Spleen (tissue), 11 donors: ENCODE measurements at regions not wholly inside any gene's neighbourhood (a gene's known extent, or its start where the extent isn't known, plus 50 kb on each side); places are given as distances from the start of the nearest gene placed in this dataset.

ENCODE experiments used
- DNase-seq: peaks from one replicate; pipeline ENCODE4 v3.0.0-alpha.2; 2020
- H3K27ac ChIP-seq, 8 donors: fragments of 200-600 bp; sonication (generic) in 7 of 8; 1 replicate in 4 of 8; 2 replicates in 4 of 8; pipeline versions ENCODE4 v1.5.0 to v1.8.0; 2016 to 2021; ENCODE audit warnings: inconsistent platforms in 4 of 8, mild to moderate bottlenecking in 4 of 8, moderate library complexity in 1 of 8
- H3K27me3 ChIP-seq, 7 donors: fragments of 200-600 bp; sonication (generic) in 6 of 7; replicated peaks in 1 of 7; 1 replicate in 4 of 7; 2 replicates in 3 of 7; pipeline versions ENCODE4 v1.5.0 to v1.8.0; 2016 to 2021; ENCODE audit warnings: inconsistent platforms in 3 of 7, mild to moderate bottlenecking in 1 of 7
- H3K36me3 ChIP-seq, 6 donors: fragments of 200-600 bp; sonication (generic) in 5 of 6; 1 replicate in 4 of 6; 2 replicates in 2 of 6; pipeline versions ENCODE4 v1.5.0 to v1.8.0; 2016 to 2021; ENCODE audit warnings: inconsistent platforms in 2 of 6
- H3K4me1 ChIP-seq, 6 donors: fragments of 200-600 bp; sonication (generic) in 5 of 6; 1 replicate in 3 of 6; 2 replicates in 3 of 6; pipeline versions ENCODE4 v1.5.0 to v1.8.0; 2016 to 2021; ENCODE audit warnings: inconsistent platforms in 3 of 6
- H3K4me3 ChIP-seq, 8 donors: fragments of 200-600 bp; sonication (generic) in 7 of 8; 1 replicate in 4 of 8; 2 replicates in 4 of 8; pipeline versions ENCODE4 v1.5.0 to v1.8.0; 2016 to 2021; ENCODE audit warnings: inconsistent platforms in 4 of 8, mild to moderate bottlenecking in 4 of 8, moderate library complexity in 2 of 8
- H3K9me3 ChIP-seq, 8 donors: fragments of 200-600 bp; sonication (generic) in 7 of 8; 1 replicate in 4 of 8; 2 replicates in 4 of 8; pipeline versions ENCODE4 v1.5.0 to v1.8.0; 2016 to 2021; ENCODE audit warnings: inconsistent platforms in 4 of 8
- POLR2A ChIP-seq, 3 donors: fragments of 450-650 bp; IDR thresholded peaks; one replicate each; pipeline ENCODE4 v1.5.1; 2017; ENCODE audit warnings: antibody characterized with exemption in 3 of 3, mild to moderate bottlenecking in 1 of 3
- POLR2AphosphoS5 ChIP-seq, 3 donors: sonication (generic); formaldehyde crosslinking; IDR thresholded peaks; one replicate each; pipeline ENCODE4 v1.5.1; 2017; ENCODE audit warnings: antibody characterized with exemption in 3 of 3
- WGBS, 5 donors: extraction: QIAGEN DNeasy Blood & Tissue Kit in 3 of 5; methylation state at CpG; one replicate each; pipeline versions ENCODE4 v1.1.5 to v1.1.7; 2013 to 2018; 5-methylcytosine and 5-hydroxymethylcytosine counted together
- intact Hi-C: fragments of 100-400 bp; cut with DNase I; formaldehyde crosslinking; loops from one replicate; pipeline ENCODE4 v1.15.0; 2023; ENCODE audit warnings: low total_unique reads
- TF ChIP-seq, protein P1 (sequence below), 11 experiments: fragments of 200-600 bp in 7 of 11; fragments of 450-650 bp in 4 of 11; sonication (generic) in 4 of 11; IDR thresholded peaks in 8 of 11; conservative IDR thresholded peaks in 3 of 11; 1 replicate in 7 of 11; 2 replicates in 4 of 11; pipeline versions ENCODE4 v1.4.0 to v1.8.0; 2016 to 2021; ENCODE audit warnings: antibody characterized with exemption in 11 of 11, inconsistent platforms in 4 of 11, mild to moderate bottlenecking in 1 of 11
- donor health status: healthy with polysubstance abuse.
- donor health status: DM: no; HTN: no; CAD: no; lungs with moderate emphysema.
- donor health status: DM: no; HTN: no; CAD: no.
- donor health status: Bipolar disorder and iron deficiency.
- donor health status: healthy.
- donor health status: DM: no; HTN: no; CAD: no.
- donor health status: DM: yes; HTN: yes; CAD: no.

- TF ChIP-seq POLR2A (IDR thresholded peaks at IDR 0.05) (no peak), POLR2AphosphoS5 (IDR thresholded peaks at IDR 0.05) (no peak)
- TF ChIP-seq, protein P1, sequence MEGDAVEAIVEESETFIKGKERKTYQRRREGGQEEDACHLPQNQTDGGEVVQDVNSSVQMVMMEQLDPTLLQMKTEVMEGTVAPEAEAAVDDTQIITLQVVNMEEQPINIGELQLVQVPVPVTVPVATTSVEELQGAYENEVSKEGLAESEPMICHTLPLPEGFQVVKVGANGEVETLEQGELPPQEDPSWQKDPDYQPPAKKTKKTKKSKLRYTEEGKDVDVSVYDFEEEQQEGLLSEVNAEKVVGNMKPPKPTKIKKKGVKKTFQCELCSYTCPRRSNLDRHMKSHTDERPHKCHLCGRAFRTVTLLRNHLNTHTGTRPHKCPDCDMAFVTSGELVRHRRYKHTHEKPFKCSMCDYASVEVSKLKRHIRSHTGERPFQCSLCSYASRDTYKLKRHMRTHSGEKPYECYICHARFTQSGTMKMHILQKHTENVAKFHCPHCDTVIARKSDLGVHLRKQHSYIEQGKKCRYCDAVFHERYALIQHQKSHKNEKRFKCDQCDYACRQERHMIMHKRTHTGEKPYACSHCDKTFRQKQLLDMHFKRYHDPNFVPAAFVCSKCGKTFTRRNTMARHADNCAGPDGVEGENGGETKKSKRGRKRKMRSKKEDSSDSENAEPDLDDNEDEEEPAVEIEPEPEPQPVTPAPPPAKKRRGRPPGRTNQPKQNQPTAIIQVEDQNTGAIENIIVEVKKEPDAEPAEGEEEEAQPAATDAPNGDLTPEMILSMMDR (IDR thresholded peaks at IDR 0.05 in 8 of 11, conservative IDR thresholded peaks at IDR 0.05 in 3 of 11) = no peak
- 81 to 96% (median 84%) methylated on average over 3 of the region's 3 CpGs for WGBS, 5 donors
- Histone ChIP-seq H3K36me3 (no peaks in the 10 kb centered on the region), H3K27ac (no peak overlapping the region), H3K4me1 (no peaks in the 10 kb centered on the region), H3K27me3 (no peaks in the 10 kb centered on the region), H3K9me3 (no peaks in the 10 kb centered on the region), H3K4me3 (no peak overlapping the region)
- intact Hi-C loops = no loop called here
- no peak for DNase-seq
These were observed 239.5 kb upstream of the PPP1R3A start for GRCh38 chr7:114158275-114158674.

DNA sequence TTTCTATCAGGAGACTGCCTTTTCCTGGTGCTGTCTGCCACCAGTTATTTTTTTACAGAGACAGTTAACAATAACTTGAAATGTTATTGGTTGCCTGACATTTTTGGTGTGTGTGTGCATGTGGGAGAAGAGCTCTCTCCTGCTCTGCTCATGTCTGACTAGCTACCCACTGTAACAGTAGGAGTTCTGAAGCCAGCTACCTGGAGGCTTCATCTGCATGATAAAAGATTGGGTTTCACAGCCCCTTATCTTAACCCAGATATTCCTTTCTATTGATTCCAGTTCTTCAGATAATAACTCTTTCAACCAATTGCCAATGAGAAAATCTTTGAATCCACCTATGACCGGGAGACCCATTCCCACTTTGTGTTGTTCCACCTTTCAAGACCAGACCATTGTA, 237.4 kb upstream of the PPP1R3A start:
- Histone ChIP-seq H3K27ac (no peak overlapping the region), H3K36me3 (no peaks in the 10 kb centered on the region), H3K4me3 (no peak overlapping the region), H3K27me3 (no peaks in the 10 kb centered on the region), H3K4me1 (no peaks in the 10 kb centered on the region), H3K9me3 (no peaks in the 10 kb centered on the region)
- TF ChIP-seq POLR2AphosphoS5 (IDR thresholded peaks at IDR 0.05) (no peak), POLR2A (IDR thresholded peaks at IDR 0.05) (no peak)
- TF ChIP-seq, protein P1 (IDR thresholded peaks at IDR 0.05 in 8 of 11, conservative IDR thresholded peaks at IDR 0.05 in 3 of 11) = no peak
- intact Hi-C loops = no loop called here
- DNase-seq = no peak
- WGBS, 5 donors = 0 to 78% (median 34%) methylated on average over 1 of the region's 1 CpG; no CpG with 5 or more reads in 1 of the 5 donors

DNA sequence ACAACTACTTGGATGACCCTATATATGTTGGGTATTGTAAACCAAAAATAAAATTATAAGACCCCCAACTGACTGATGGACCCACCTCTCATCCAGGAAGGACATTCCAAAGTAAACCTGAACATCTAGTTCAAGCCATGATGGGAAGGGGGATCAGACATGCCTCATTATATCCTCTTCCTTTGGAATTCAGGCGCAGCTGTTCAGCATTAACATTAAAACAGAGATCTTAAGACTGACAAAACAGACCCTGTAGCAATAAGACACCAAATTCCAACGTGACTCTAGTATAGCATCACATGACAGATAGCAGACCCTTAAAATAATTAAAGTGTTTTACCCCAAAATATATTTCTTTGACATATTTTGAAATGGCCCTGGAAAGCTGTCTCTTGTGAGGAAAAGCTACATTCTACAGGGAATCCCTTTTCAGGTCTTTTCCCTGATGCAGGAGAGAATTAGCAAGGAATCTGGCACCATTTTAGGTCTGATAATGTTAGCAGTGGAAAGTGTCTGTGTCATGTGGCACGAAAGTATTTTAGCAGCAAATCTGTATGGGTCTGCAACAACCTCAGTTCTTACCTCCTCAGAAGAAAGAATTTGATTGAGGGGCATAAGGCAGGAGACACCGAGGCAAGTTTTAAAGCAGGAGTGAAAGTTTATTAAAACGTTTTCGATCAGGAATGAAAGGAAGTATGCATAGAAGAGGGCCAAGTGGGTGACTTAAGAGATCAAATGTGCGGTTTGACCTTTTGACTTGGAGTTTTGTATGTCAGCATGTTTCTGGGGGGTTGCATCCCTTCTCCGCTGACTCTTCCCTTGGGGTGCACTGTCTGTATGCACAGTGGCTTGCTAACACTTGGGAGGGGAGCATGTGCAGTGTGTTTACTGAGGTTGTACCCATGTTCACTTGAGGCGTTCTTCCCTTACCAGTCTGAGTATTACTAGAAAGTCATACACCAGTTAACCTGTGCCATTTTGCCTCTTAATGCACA, 236.6 kb upstream of the PPP1R3A start:
- Histone ChIP-seq H3K36me3 (no peaks in the 10 kb centered on the region), H3K4me3 (no peak overlapping the region), H3K4me1 (no peaks in the 10 kb centered on the region), H3K9me3 (no peaks in the 10 kb centered on the region), H3K27me3 (no peaks in the 10 kb centered on the region), H3K27ac (no peak overlapping the region)
- DNase-seq = no peak
- intact Hi-C loops = no loop called here
- WGBS, 5 donors = 58 to 74% (median 67%) methylated on average over 9 of the region's 9 CpGs
- TF ChIP-seq POLR2A (IDR thresholded peaks at IDR 0.05) (no peak), POLR2AphosphoS5 (IDR thresholded peaks at IDR 0.05) (no peak)
- TF ChIP-seq, protein P1 (IDR thresholded peaks at IDR 0.05 in 8 of 11, conservative IDR thresholded peaks at IDR 0.05 in 3 of 11) = no peak

- Histone ChIP-seq H3K27ac (no peak overlapping the region), H3K4me3 (no peak overlapping the region), H3K4me1 (no peaks in the 10 kb centered on the region), H3K36me3 (no peaks in the 10 kb centered on the region), H3K27me3 (no peaks in the 10 kb centered on the region), H3K9me3 (no peaks in the 10 kb centered on the region)
- intact Hi-C loops = no loop called here
- DNase-seq = no peak
- TF ChIP-seq POLR2AphosphoS5 (IDR thresholded peaks at IDR 0.05) (no peak), POLR2A (IDR thresholded peaks at IDR 0.05) (no peak)
- TF ChIP-seq, protein P1 (IDR thresholded peaks at IDR 0.05 in 8 of 11, conservative IDR thresholded peaks at IDR 0.05 in 3 of 11) = no peak
These were observed 234.9 kb upstream of the PPP1R3A start for GRCh38 chr7:114153700-114154099.
